ENCODE measurements at regions not wholly inside any gene's neighbourhood (a gene's known extent, or its start where the extent isn't known, plus 50 kb on each side); places are given as distances from the start of the nearest gene placed in this dataset.

DNA sequence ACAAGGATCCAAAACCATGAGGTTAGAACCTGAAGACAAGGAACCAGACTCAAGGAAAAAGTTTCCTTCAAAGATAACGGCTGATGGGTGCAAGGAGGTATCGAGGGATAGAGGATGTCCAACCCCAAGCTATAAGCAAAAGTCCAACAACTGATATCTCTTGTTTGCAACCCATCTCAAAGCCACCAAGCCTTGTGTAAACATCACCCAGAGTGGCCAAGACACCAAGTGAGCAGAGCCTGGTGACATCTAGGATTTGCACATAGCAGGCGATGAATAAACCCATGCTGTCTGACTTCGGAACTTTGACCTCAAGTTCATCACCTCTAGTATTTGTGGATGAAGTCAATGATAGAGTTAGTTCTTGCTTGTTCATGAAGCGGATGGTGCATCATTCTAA, 180.7 kb downstream of the ETS2 start:
- H3K9me3 Mint-ChIP-seq (ENCODE audit: low read depth): no peaks in the 10 kb centered on the region
- H3K27me3 Mint-ChIP-seq: peaks cover 24% of the 10 kb centered on the region
- H3K4me1 Mint-ChIP-seq: peaks cover 31% of the 10 kb centered on the region
- H3K27ac Mint-ChIP-seq: no peak overlapping the region
- DNase-seq: no peak
- no peak for ATAC-seq
- no peak overlapping the region for H3K4me3 Mint-ChIP-seq
- H3K36me3 Mint-ChIP-seq: peaks cover 2% of the 10 kb centered on the region
- CTCF ChIA-PET: interaction anchor here (1.0 kb wide), 1 partner anchor 152 kb away, joined by 3 read pairs; no protein-coding TSS in a partner anchor

DNA sequence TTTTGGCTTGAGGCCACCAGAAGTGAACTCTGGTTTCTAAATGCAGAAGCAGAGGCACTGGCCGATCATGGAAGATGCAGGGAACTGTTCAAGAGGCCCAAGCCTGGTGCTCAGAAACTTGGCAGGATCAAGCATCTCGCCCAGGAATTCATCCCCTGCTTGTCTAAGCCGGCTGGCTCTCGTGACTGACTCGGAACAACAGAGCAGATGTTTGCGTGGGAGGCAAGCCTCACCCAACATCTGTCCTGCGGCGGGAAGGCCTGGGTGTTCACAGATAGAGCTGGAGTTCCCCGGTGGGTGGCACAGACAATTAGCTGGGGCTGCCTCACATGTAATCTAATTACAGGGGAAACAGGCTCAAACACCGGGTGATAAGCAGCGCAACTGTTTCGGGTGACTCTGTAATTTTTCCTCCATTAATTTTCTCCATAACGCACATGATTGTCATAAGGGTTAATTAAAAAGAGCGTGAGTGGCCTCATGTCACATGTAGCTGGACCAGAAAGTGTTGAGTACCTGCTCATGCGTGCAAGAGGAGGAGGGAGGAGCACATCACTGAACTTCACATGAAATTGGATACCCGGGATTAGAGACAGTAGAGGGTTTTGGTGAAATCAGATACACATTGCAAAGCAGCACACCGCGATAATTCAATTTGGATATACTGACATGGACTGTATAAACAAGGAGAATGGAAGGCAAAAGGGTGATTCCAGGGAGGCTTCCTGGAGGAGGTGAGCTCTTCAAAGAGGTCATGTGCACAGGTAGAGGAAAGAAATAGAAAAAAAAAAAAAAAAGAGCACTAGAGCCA, 180.0 kb downstream of the ETS2 start:
- no peaks in the 10 kb centered on the region for H3K9me3 Mint-ChIP-seq (ENCODE audit: low read depth)
- peak overlapping the region; percentile 86 for H3K27ac Mint-ChIP-seq
- DNase-seq (peak; percentile 66), ATAC-seq (peak; percentile 54)
- H3K27me3 Mint-ChIP-seq: peaks cover 24% of the 10 kb centered on the region
- H3K36me3 Mint-ChIP-seq: peaks cover 2% of the 10 kb centered on the region
- CTCF ChIA-PET: interaction anchor here (1.0 kb wide), 1 partner anchor 152 kb away, joined by 3 read pairs; no protein-coding TSS in a partner anchor
- H3K4me3 Mint-ChIP-seq: peak overlapping the region; percentile 25
- H3K4me1 Mint-ChIP-seq: peaks cover 37% of the 10 kb centered on the region

DNA sequence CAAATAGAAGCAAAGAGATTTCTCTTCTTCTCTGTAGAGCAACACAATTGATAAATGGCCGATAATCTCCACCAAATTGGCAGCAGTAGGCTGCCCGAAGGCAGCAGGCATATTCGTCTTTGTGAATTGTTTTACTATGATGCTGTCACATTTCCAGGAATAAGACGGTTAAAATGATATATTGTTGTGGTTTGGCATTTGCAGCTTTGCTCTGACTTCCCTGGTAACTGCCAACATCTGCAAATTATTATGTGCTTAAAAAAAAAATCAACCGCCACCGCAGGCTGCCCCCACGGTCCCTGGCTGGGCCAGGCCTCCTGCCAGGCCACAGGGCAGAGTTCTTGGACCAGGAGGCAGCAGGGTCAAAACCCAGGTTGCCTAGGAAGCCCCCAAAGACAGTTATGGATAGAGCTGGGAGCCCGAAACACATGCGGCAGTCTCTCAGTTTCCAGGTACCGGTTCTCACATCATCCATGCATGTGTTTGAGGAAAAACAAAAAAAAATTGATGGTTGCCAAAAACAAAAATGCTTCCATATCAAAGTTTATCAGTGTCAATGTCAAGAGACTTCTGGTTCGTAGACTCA, 179.3 kb downstream of the ETS2 start:
- CTCF ChIA-PET: no interaction called here
- no peaks in the 10 kb centered on the region for H3K9me3 Mint-ChIP-seq (ENCODE audit: low read depth)
- peak overlapping the region; percentile 86 for H3K27ac Mint-ChIP-seq
- H3K4me1 Mint-ChIP-seq: peaks cover 44% of the 10 kb centered on the region
- H3K4me3 Mint-ChIP-seq: peak overlapping the region; percentile 25
- DNase-seq (no peak), ATAC-seq (peak; percentile 38)
- peaks cover 2% of the 10 kb centered on the region for H3K36me3 Mint-ChIP-seq
- H3K27me3 Mint-ChIP-seq: peaks cover 24% of the 10 kb centered on the region

DNA sequence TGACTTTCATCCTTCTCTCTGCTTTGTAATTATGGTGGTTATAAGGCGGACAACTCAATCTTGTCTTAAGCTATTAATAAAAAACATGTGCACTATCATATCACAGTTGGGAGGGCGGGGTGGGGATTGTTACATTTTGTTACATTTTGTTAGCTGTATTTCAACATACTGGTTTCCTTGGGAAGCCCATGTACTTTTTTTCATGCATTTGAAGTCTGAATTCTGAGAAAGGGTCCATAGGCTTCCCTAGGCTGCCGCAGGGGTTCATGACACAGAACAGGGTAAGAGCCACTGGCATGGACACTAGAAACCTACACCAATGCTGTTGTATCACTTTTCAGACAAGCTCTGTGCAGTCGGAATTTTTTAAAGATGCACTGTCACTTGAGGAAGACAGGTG, 178.8 kb downstream of the ETS2 start:
- peaks cover 20% of the 10 kb centered on the region for H3K27me3 Mint-ChIP-seq

GRCh38 chr21:38983560-38983959, 177.8 kb downstream of the ETS2 start:
- H3K36me3 Mint-ChIP-seq: peaks cover 2% of the 10 kb centered on the region
- peak overlapping the region; percentile 35 for H3K27ac Mint-ChIP-seq
- H3K27me3 Mint-ChIP-seq: peaks cover 12% of the 10 kb centered on the region

More for the DNA sequence above, 178.8 kb downstream of the ETS2 start:
- Mint-ChIP-seq H3K9me3 (ENCODE audit: low read depth) (no peaks in the 10 kb centered on the region), H3K36me3 (peaks cover 2% of the 10 kb centered on the region), H3K4me3 (peak overlapping the region; percentile 25), H3K4me1 (peaks cover 49% of the 10 kb centered on the region), H3K27ac (peak overlapping the region; percentile 86)
- DNase-seq: no peak
- CTCF ChIA-PET: interaction anchor here (0.6 kb wide), 1 partner anchor 23 kb away, joined by 3 read pairs; no protein-coding TSS in a partner anchor
- no peak for ATAC-seq

DNA sequence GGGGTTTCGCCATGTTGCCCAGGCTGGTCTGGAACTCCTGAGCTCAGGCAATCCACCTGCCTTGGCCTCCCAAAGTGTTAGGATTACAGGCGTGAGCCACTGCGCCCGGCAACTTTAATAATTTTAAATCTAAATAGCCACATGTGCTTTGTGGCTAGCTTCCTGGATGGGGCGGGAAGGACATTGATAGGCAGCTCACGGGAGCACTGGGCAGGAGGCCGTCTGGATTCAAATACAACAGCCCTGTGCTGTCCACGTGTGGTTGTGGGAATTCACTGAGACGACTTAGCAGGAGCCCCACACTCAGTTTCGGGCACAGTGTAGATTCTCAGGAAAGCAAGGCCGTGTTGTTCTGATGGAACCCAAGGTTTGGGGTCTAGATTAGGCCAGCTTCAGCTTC, 177.1 kb downstream of the ETS2 start:
- Mint-ChIP-seq H3K36me3 (peaks cover 4% of the 10 kb centered on the region), H3K27ac (no peak overlapping the region), H3K27me3 (peaks cover 6% of the 10 kb centered on the region), H3K4me3 (no peak overlapping the region), H3K9me3 (ENCODE audit: low read depth) (no peaks in the 10 kb centered on the region), H3K4me1 (peaks cover 51% of the 10 kb centered on the region)
- CTCF ChIA-PET: no interaction called here
- ATAC-seq (no peak), DNase-seq (no peak)

More at GRCh38 chr21:38983560-38983959, 177.8 kb downstream of the ETS2 start:
- peaks cover 51% of the 10 kb centered on the region for H3K4me1 Mint-ChIP-seq
- ATAC-seq (no peak), DNase-seq (no peak)
- H3K9me3 Mint-ChIP-seq (ENCODE audit: low read depth): no peaks in the 10 kb centered on the region
- no peak overlapping the region for H3K4me3 Mint-ChIP-seq
- CTCF ChIA-PET: no interaction called here

- ATAC-seq: no peak
- Mint-ChIP-seq H3K27me3 (peaks cover 2% of the 10 kb centered on the region), H3K4me3 (no peak overlapping the region), H3K27ac (no peak overlapping the region), H3K4me1 (peaks cover 55% of the 10 kb centered on the region), H3K36me3 (peaks cover 4% of the 10 kb centered on the region), H3K9me3 (ENCODE audit: low read depth) (no peaks in the 10 kb centered on the region)
- DNase-seq: no peak
- CTCF ChIA-PET: interaction anchor here (0.7 kb wide), 1 partner anchor 175 kb away, joined by 3 read pairs; no protein-coding TSS in a partner anchor
Measured at GRCh38 chr21:38982096-38982495, 176.4 kb downstream of the ETS2 start.

DNA sequence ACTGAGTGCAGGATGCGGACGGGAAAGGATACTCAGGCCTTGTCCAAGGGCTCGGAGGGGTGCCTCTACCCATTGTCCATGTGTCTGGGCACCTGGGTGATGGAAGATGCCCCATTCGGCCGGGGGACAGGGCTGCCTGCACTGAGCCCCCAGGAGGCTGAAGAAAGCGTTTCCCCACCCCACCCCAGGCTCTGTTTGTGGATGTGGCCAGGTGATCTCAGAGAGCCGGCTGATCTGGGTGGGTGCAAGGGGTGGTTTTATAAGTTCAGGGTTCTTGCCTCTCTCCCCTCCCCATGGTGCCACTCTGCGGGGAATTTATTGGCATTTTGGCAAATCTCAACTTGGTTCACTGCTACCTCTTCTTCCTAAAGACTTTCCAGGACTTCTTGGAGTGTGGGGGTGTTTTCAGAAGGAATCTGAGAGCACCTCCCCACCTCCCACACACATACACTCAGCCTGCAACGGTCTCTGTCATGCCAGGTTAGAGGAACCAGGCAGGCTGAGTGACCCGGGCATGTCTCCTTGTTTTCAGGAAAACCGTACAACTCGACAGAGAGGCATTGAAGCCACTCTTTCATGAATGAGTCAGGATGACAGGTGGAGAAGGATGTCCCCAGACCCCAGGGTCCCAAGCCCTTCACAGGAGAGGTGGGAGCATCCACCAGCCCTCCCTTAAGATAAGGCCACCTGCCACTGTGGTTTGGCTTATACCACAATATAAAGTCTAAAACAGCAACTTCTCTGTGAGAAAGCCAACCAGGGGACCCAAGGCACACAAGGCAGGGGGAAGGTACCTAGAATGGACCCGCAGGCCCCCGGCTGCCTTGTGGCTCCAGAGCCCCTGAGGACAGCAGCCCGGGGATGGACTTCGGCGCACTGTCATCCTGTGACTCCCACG, 174.9 kb downstream of the ETS2 start:
- peaks cover 2% of the 10 kb centered on the region for H3K27me3 Mint-ChIP-seq
- peaks cover 58% of the 10 kb centered on the region for H3K4me1 Mint-ChIP-seq
- peaks cover 4% of the 10 kb centered on the region for H3K36me3 Mint-ChIP-seq
- H3K9me3 Mint-ChIP-seq (ENCODE audit: low read depth): no peaks in the 10 kb centered on the region
- H3K4me3 Mint-ChIP-seq: no peak overlapping the region
- DNase-seq: no peak
- CTCF ChIA-PET: interaction anchor here (1.3 kb wide), 1 partner anchor 18 kb away, joined by 3 read pairs; no protein-coding TSS in a partner anchor
- peak overlapping the region; percentile 57 for H3K27ac Mint-ChIP-seq
- ATAC-seq: no peak

- Mint-ChIP-seq H3K4me3 (no peak overlapping the region), H3K27ac (peak overlapping the region; percentile 61), H3K36me3 (peaks cover 4% of the 10 kb centered on the region), H3K4me1 (peaks cover 46% of the 10 kb centered on the region), H3K27me3 (peaks cover 2% of the 10 kb centered on the region), H3K9me3 (ENCODE audit: low read depth) (no peaks in the 10 kb centered on the region)
- ATAC-seq: peak; percentile 81
- CTCF ChIA-PET: interaction anchor here (0.8 to 1.3 kb wide), 2 partner anchors 17 to 175 kb away, joined by 3 read pairs; no protein-coding TSS in a partner anchor
- peak; percentile 62 for DNase-seq
Measured at GRCh38 chr21:38979271-38980121, 173.8 kb downstream of the ETS2 start.

- H3K9me3 Mint-ChIP-seq (ENCODE audit: low read depth): no peaks in the 10 kb centered on the region
- H3K4me3 Mint-ChIP-seq: no peak overlapping the region
Measured at GRCh38 chr21:38976900-38977299, 171.2 kb downstream of the ETS2 start.

DNA sequence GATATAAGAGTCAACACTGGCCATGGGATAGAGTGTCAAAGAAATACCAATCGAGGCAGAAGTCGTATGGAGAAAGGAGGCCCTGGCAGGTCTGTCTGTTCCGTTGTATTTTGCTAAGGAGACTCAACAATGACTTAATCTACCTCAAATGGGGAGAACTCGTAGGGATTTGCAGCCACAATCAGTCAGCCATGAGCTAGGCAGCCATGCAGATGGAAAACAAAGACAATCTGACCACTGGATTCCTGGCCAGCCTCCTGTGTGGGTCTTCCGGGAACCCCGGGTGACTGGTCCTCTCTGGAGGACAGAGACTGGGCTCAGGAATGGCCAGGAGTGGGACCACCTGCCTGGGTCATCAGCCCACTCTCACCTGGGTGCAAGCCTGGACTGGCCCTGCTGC, 167.8 kb downstream of the ETS2 start:
- H3K4me3 Mint-ChIP-seq: no peak overlapping the region
- peaks cover 2% of the 10 kb centered on the region for H3K36me3 Mint-ChIP-seq
- H3K4me1 Mint-ChIP-seq: peaks cover 28% of the 10 kb centered on the region
- no peak overlapping the region for H3K27ac Mint-ChIP-seq
- no peaks in the 10 kb centered on the region for H3K27me3 Mint-ChIP-seq
- CTCF ChIA-PET: no interaction called here
- DNase-seq (no peak), ATAC-seq (no peak)
- H3K9me3 Mint-ChIP-seq (ENCODE audit: low read depth): no peaks in the 10 kb centered on the region

More at GRCh38 chr21:38976900-38977299, 171.2 kb downstream of the ETS2 start:
- Mint-ChIP-seq H3K27me3 (peaks cover 2% of the 10 kb centered on the region), H3K36me3 (peaks cover 2% of the 10 kb centered on the region), H3K4me1 (peaks cover 39% of the 10 kb centered on the region), H3K27ac (no peak overlapping the region)
- DNase-seq (no peak), ATAC-seq (no peak)
- CTCF ChIA-PET: no interaction called here

GRCh38 chr21:38972078-38972477, 166.3 kb downstream of the ETS2 start:
- Mint-ChIP-seq H3K9me3 (ENCODE audit: low read depth) (no peaks in the 10 kb centered on the region), H3K4me3 (no peak overlapping the region), H3K27ac (no peak overlapping the region), H3K4me1 (peaks cover 26% of the 10 kb centered on the region), H3K36me3 (no peaks in the 10 kb centered on the region), H3K27me3 (no peaks in the 10 kb centered on the region)
- CTCF ChIA-PET: no interaction called here
- no peak for ATAC-seq
- DNase-seq: no peak

Measured in activated CD8-positive, alpha-beta memory T cell treated with anti-CD3 and anti-CD28 coated beads, Interleukin-2, amount 10 ng/mL, durations not matched to agents 7 days and 5 days (primary cell).